Uterus (tissue), 3 donors: ENCODE measurements at regions not wholly inside any gene's neighbourhood (a gene's known extent, or its start where the extent isn't known, plus 50 kb on each side); places are given as distances from the start of the nearest gene placed in this dataset.

Experiments
- DNase-seq, 2 donors: peaks; one replicate each; pipeline ENCODE4 v3.0.0-alpha.2; 2019 to 2020
- H3K27ac ChIP-seq, 2 donors: fragments of 200-600 bp; sonication (generic); 1 replicate in 1 of 2; 2 replicates in 1 of 2; pipeline ENCODE4 v1.5.1; 2016 to 2018
- H3K27me3 ChIP-seq, 2 donors: fragments of 200-600 bp; sonication (generic); one replicate each; pipeline ENCODE4 v1.5.1; 2018 to 2019; ENCODE audit warnings: control low read depth in 1 of 2
- H3K36me3 ChIP-seq, 2 donors: fragments of 200-600 bp; sonication (generic); one replicate each; pipeline ENCODE4 v1.5.1; 2019; ENCODE audit warnings: control low read depth in 1 of 2
- H3K4me1 ChIP-seq, 2 donors: fragments of 200-600 bp; sonication (generic); one replicate each; pipeline ENCODE4 v1.5.1; 2018 to 2019; ENCODE audit warnings: control low read depth in 1 of 2
- H3K4me3 ChIP-seq, 2 donors: fragments of 200-600 bp; sonication (generic); 1 replicate in 1 of 2; 2 replicates in 1 of 2; pipeline ENCODE4 v1.5.1; 2018 to 2019; ENCODE audit warnings: mild to moderate bottlenecking in 1 of 2
- H3K9me3 ChIP-seq, 2 donors: fragments of 200-600 bp; sonication (generic); one replicate each; pipeline ENCODE4 v1.5.1; 2019; ENCODE audit warnings: control low read depth in 1 of 2
- POLR2A ChIP-seq, 2 donors: fragments of 450-650 bp; IDR thresholded peaks; one replicate each; pipeline ENCODE4 v1.6.1; 2016; ENCODE audit warnings: antibody characterized with exemption in 2 of 2, mild to moderate bottlenecking in 1 of 2, moderate library complexity in 1 of 2
- intact Hi-C: fragments of 100-400 bp; cut with DNase I; formaldehyde crosslinking; loops from one replicate; pipeline ENCODE4 v1.15.1; 2023; ENCODE audit warnings: low total_unique reads
- TF ChIP-seq, protein P1 (sequence below), 4 experiments: fragments of 200-600 bp in 2 of 4; fragments of 450-650 bp in 2 of 4; sonication (generic) in 2 of 4; IDR thresholded peaks; one replicate each; pipeline ENCODE4 v1.5.1; 2016 to 2019; ENCODE audit warnings: antibody characterized with exemption in 4 of 4, mild to moderate bottlenecking in 2 of 4, moderate library complexity in 1 of 4
- donor health status: DM: yes; HTN: yes; CAD: no.

DNA sequence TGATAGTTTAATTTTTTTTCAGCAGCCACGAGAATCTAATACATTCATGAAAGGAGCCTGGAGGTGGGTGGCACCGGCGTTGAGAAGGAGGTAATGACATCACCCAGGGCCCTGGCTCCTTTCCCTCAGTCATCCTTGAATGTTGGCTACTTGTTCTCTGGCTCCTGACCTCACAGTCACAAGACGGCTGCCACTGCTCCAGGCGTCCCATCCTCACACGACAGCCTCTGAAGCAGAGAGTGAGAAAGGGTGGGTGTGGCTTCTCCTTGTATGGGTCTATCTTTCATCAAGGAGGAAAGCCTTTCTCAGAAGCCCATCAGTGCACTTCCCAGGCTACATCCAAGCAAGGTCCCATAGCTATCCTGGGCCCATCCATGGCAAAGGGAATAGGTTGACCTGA, 207.6 kb upstream of the C14orf180 start:
- no peak for TF ChIP-seq POLR2A (IDR thresholded peaks at IDR 0.05)
- intact Hi-C loops: no loop called here
- H3K4me1 ChIP-seq: no peaks in the 10 kb centered on the region
- DNase-seq: no peak
- no peak overlapping the region for H3K27ac ChIP-seq
- H3K36me3 ChIP-seq: no peaks in the 10 kb centered on the region
- no peaks in the 10 kb centered on the region for H3K27me3 ChIP-seq
- no peaks in the 10 kb centered on the region for H3K9me3 ChIP-seq
- no peak overlapping the region for H3K4me3 ChIP-seq

DNA sequence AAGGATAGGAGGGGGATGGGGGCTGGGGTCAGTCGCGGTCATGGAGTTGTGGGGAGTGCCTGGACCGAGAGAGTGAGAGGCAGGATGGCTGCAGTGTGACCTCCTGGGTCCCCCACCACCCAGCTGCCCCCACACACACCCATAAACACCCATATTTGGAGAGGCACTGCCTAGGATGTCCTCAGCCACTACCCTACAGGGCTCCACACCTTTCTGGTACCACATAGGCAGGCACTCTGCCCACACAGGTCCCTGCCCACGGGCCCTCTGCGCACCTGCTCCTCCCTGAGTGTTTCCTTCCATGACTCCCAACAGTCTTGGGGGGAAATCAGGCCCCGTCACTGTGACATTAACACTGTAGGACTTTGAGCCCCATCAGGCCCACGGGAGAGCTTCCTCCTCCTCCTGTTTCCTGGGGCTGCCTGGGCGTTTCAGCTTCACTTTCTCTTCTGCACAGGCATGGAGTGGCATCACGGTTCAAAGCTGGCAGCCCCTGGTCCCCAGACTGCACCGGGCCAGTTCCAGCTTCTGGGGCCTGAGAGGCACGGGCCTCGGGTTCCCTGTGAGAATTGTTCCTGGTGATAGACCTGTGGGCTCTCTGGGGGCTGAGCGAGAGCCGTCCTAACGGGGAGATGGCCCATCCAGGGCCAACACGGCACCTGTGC, 207.0 kb upstream of the C14orf180 start:
- Histone ChIP-seq H3K36me3 (no peaks in the 10 kb centered on the region), H3K4me3 (no peak overlapping the region), H3K9me3 (no peaks in the 10 kb centered on the region), H3K4me1 (no peaks in the 10 kb centered on the region), H3K27me3 (no peaks in the 10 kb centered on the region), H3K27ac (no peak overlapping the region)
- DNase-seq: no peak
- TF ChIP-seq POLR2A (IDR thresholded peaks at IDR 0.05): no peak
- TF ChIP-seq, protein P1, sequence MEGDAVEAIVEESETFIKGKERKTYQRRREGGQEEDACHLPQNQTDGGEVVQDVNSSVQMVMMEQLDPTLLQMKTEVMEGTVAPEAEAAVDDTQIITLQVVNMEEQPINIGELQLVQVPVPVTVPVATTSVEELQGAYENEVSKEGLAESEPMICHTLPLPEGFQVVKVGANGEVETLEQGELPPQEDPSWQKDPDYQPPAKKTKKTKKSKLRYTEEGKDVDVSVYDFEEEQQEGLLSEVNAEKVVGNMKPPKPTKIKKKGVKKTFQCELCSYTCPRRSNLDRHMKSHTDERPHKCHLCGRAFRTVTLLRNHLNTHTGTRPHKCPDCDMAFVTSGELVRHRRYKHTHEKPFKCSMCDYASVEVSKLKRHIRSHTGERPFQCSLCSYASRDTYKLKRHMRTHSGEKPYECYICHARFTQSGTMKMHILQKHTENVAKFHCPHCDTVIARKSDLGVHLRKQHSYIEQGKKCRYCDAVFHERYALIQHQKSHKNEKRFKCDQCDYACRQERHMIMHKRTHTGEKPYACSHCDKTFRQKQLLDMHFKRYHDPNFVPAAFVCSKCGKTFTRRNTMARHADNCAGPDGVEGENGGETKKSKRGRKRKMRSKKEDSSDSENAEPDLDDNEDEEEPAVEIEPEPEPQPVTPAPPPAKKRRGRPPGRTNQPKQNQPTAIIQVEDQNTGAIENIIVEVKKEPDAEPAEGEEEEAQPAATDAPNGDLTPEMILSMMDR (IDR thresholded peaks at IDR 0.05): no peak
- intact Hi-C loops: no loop called here

DNA sequence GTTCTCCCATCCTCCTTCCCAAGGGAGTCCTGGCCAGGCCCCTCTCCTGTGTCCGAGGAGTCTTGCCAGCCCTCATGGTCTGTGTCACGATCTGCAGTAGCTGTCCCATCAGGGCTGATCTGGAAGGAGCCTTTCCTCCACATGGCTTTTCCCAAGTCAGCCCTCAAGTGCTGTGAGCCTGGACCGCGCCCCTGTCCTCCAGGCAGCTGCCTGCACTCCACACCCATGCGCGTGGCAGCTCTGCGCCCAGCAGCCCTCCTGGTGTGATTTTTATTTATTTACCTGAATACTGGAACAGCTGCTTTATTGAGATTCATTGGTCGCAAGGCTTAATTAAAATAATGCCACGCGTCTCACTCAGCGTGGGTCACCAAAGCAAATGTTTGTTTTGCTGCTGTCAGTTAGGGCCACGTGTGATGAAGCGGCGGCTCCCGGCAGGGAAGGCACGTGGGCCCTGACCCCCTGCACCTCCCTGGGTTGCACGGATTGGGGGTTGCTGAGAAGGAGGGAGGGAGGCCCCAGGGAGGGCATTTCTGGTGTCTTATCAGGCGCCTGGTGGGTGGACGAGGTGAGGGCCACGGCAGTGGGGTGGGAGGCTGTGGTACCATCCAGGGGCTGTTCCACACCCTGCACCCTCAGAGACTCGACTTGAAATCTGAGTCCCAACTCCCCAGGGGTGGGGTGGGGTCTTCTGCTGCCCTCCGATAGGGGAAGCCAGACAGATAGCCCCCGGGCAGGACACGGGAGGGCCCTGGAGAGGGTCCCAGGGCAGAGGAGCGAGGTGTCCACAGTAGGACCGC, 206.3 kb upstream of the C14orf180 start:
- DNase-seq: no peak
- intact Hi-C loops: no loop called here
- Histone ChIP-seq H3K4me1 (no peaks in the 10 kb centered on the region), H3K27ac (no peak overlapping the region), H3K27me3 (no peaks in the 10 kb centered on the region), H3K36me3 (no peaks in the 10 kb centered on the region), H3K9me3 (no peaks in the 10 kb centered on the region), H3K4me3 (no peak overlapping the region)
- TF ChIP-seq POLR2A (IDR thresholded peaks at IDR 0.05): no peak
- TF ChIP-seq, protein P1 (IDR thresholded peaks at IDR 0.05): no peak

DNA sequence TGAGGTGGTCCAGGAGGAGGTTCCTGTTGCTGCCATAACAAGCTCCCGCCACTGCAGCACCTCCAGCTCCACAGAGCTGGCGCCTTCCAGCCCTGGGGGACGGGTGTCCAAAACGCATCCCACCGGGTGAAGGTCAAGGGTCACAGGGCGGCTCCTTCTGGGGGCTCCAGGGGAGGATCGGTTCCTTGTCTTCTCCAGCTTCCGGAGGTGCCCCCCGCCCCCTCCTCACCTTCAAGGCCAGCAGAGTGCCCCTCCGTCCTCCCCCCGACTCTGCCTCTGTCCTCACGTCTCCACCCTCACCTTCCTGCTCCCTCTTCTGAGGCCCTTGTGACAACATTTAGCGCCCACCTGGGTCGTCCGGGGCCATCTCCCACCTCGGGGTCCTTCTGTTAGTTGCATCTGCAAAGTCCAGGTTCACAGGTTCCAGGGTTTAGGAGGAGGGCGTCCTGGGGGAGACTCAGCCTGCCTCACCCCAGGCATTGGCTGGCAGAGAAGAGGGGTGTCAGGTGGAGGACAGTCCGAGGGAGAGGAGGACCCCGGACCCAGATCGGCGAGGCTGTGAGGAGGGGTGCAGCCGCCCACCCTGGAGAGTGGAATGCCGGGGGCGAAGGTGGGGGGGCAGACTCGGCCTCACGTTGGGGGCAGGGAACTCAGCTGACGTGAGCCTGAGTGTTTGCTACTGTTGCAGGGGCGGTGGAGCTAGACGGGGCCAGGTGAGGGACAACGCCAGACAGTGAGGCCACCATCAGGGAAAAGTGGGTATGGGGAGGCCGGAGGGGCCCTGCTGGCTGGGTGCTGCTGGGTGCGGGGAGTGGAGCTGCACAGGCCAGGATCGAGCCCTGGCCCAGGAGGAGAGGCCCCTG, 205.5 kb upstream of the C14orf180 start:
- intact Hi-C loops: no loop called here
- H3K4me3 ChIP-seq: no peak overlapping the region
- no peaks in the 10 kb centered on the region for H3K36me3 ChIP-seq
- TF ChIP-seq, protein P1 (IDR thresholded peaks at IDR 0.05): no peak
- no peak for TF ChIP-seq POLR2A (IDR thresholded peaks at IDR 0.05)
- H3K27me3 ChIP-seq: no peaks in the 10 kb centered on the region
- no peak overlapping the region for H3K27ac ChIP-seq
- no peaks in the 10 kb centered on the region for H3K9me3 ChIP-seq
- no peak for DNase-seq
- no peaks in the 10 kb centered on the region for H3K4me1 ChIP-seq

DNA sequence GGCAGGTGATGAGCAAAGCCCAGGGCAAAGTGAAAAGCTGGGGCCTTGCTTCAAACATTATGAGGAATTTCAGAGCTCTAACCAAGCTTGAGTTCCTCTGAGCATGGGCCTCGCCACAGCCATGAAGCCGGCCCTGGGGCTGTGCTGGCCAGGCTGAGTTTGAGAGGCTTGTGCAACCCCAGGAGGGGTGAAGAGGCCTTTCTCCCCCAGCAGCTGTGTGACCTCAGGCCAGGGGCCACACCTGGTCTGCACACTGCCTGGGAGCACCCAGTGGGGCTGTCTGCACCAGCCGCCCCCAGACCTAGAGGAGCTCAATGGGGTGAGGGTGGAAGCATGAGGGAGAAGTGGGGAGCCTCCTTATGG, 204.9 kb upstream of the C14orf180 start:
- H3K27me3 ChIP-seq: no peaks in the 10 kb centered on the region
- H3K36me3 ChIP-seq: no peaks in the 10 kb centered on the region
- H3K9me3 ChIP-seq: no peaks in the 10 kb centered on the region
- DNase-seq: no peak
- TF ChIP-seq POLR2A (IDR thresholded peaks at IDR 0.05): no peak
- TF ChIP-seq, protein P1 (IDR thresholded peaks at IDR 0.05): no peak
- intact Hi-C loops: no loop called here
- H3K4me1 ChIP-seq: no peaks in the 10 kb centered on the region
- H3K4me3 ChIP-seq: no peak overlapping the region
- H3K27ac ChIP-seq: no peak overlapping the region
